ENCODE measurements at regions not wholly inside any gene's neighbourhood (a gene's known extent, or its start where the extent isn't known, plus 50 kb on each side); places are given as distances from the start of the nearest gene placed in this dataset.

- H3K27me3 Mint-ChIP-seq (ENCODE audit: insufficient read depth, unreplicated experiment) = peaks cover 8% of the 10 kb centered on the region
- ChIA-PET CTCF (no interaction called here), POLR2A (no interaction called here)
- no peak overlapping the region for H3K4me3 Mint-ChIP-seq (ENCODE audit: unreplicated experiment)
- Histone ChIP-seq H3K4me1 (no peaks in the 10 kb centered on the region), H3K9me3 (no peaks in the 10 kb centered on the region), H3K36me3 (ENCODE audit: control insufficient read depth, insufficient read depth, low read length) (no peaks in the 10 kb centered on the region), H3K4me3 (ENCODE audit: low read depth, low read length) (no peak overlapping the region), H3K27me3 (replicated peaks; ENCODE audit: control insufficient read depth, insufficient read depth, low read length) (no peaks in the 10 kb centered on the region)
- BruUV-seq (replicated peaks) = no TSS peak
- H3K4me1 Mint-ChIP-seq (ENCODE audit: low read depth, unreplicated experiment) = no peaks in the 10 kb centered on the region
- TF ChIP-seq, protein P1, sequence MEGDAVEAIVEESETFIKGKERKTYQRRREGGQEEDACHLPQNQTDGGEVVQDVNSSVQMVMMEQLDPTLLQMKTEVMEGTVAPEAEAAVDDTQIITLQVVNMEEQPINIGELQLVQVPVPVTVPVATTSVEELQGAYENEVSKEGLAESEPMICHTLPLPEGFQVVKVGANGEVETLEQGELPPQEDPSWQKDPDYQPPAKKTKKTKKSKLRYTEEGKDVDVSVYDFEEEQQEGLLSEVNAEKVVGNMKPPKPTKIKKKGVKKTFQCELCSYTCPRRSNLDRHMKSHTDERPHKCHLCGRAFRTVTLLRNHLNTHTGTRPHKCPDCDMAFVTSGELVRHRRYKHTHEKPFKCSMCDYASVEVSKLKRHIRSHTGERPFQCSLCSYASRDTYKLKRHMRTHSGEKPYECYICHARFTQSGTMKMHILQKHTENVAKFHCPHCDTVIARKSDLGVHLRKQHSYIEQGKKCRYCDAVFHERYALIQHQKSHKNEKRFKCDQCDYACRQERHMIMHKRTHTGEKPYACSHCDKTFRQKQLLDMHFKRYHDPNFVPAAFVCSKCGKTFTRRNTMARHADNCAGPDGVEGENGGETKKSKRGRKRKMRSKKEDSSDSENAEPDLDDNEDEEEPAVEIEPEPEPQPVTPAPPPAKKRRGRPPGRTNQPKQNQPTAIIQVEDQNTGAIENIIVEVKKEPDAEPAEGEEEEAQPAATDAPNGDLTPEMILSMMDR (IDR thresholded peaks at IDR 0.05; ENCODE audit: insufficient read depth in 1 of 2, low read depth in 1 of 2, low read length in 1 of 2, severe bottlenecking in 1 of 2, unreplicated experiment in 1 of 2) = no peak
- H3K36me3 Mint-ChIP-seq (ENCODE audit: insufficient read depth, unreplicated experiment) = no peaks in the 10 kb centered on the region
- no peak for DNase-seq
- H3K27ac Mint-ChIP-seq (ENCODE audit: unreplicated experiment) = no peak overlapping the region
- intact Hi-C loops (cut with micrococcal nuclease; ENCODE audit: unreplicated experiment) = no loop called here
- H3K9me3 Mint-ChIP-seq (ENCODE audit: unreplicated experiment) = no peaks in the 10 kb centered on the region
Observed at GRCh38 chr7:118330388-118330787, 105.9 kb downstream of the ANKRD7 start.

DNA sequence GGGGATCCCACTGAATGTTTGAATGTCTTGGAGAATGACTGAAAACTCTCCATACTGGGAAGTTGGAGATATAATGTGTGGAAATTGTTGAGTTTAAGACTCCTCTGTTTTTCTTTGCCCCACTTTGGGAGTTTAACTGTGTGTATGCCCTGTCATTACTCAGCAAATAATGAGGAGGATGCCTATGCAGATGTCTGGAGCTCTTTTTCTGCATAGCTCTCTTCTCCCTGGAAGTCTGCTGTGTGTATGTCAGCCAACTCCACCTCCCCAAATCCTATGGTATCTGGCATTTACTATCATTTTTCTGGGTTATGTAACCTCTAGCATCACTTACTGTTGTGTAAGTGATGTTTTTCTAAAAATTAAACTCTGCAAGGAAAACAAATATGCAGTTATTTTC, 122.2 kb downstream of the ANKRD7 start:
- Mint-ChIP-seq H3K27me3 (ENCODE audit: insufficient read depth, unreplicated experiment) (no peaks in the 10 kb centered on the region), H3K27ac (ENCODE audit: unreplicated experiment) (no peak overlapping the region), H3K4me3 (ENCODE audit: unreplicated experiment) (no peak overlapping the region), H3K9me3 (ENCODE audit: unreplicated experiment) (no peaks in the 10 kb centered on the region), H3K36me3 (ENCODE audit: insufficient read depth, unreplicated experiment) (no peaks in the 10 kb centered on the region), H3K4me1 (ENCODE audit: low read depth, unreplicated experiment) (no peaks in the 10 kb centered on the region)
- ChIA-PET CTCF (no interaction called here), POLR2A (no interaction called here)
- TF ChIP-seq, protein P1 (IDR thresholded peaks at IDR 0.05; ENCODE audit: insufficient read depth in 1 of 2, low read depth in 1 of 2, low read length in 1 of 2, severe bottlenecking in 1 of 2, unreplicated experiment in 1 of 2) = no peak
- intact Hi-C loops (cut with micrococcal nuclease; ENCODE audit: unreplicated experiment) = no loop called here
- no TSS peak for BruUV-seq (replicated peaks)
- Histone ChIP-seq H3K9me3 (no peaks in the 10 kb centered on the region), H3K4me3 (ENCODE audit: low read depth, low read length) (no peak overlapping the region), H3K27me3 (replicated peaks; ENCODE audit: control insufficient read depth, insufficient read depth, low read length) (no peaks in the 10 kb centered on the region), H3K36me3 (ENCODE audit: control insufficient read depth, insufficient read depth, low read length) (no peaks in the 10 kb centered on the region), H3K4me1 (no peaks in the 10 kb centered on the region)
- DNase-seq = no peak

- intact Hi-C loops (cut with micrococcal nuclease; ENCODE audit: unreplicated experiment) = loop anchor here (5.0 kb wide), 2 partner anchors 158 to 848 kb away; no protein-coding TSS in a partner anchor
- H3K4me3 Mint-ChIP-seq (ENCODE audit: unreplicated experiment) = no peak overlapping the region
- POLR2A ChIA-PET = no interaction called here
- no peaks in the 10 kb centered on the region for H3K36me3 Mint-ChIP-seq (ENCODE audit: insufficient read depth, unreplicated experiment)
- Histone ChIP-seq H3K36me3 (ENCODE audit: control insufficient read depth, insufficient read depth, low read length) (no peaks in the 10 kb centered on the region), H3K9me3 (no peaks in the 10 kb centered on the region), H3K4me3 (ENCODE audit: low read depth, low read length) (no peak overlapping the region), H3K4me1 (no peaks in the 10 kb centered on the region), H3K27me3 (replicated peaks; ENCODE audit: control insufficient read depth, insufficient read depth, low read length) (no peaks in the 10 kb centered on the region)
- BruUV-seq (replicated peaks) = no TSS peak
- H3K9me3 Mint-ChIP-seq (ENCODE audit: unreplicated experiment) = no peaks in the 10 kb centered on the region
- CTCF ChIA-PET = no interaction called here
- no peaks in the 10 kb centered on the region for H3K27me3 Mint-ChIP-seq (ENCODE audit: insufficient read depth, unreplicated experiment)
- H3K27ac Mint-ChIP-seq (ENCODE audit: unreplicated experiment) = no peak overlapping the region
- no peaks in the 10 kb centered on the region for H3K4me1 Mint-ChIP-seq (ENCODE audit: low read depth, unreplicated experiment)
- TF ChIP-seq, protein P1 (IDR thresholded peaks at IDR 0.05; ENCODE audit: insufficient read depth in 1 of 2, low read depth in 1 of 2, low read length in 1 of 2, severe bottlenecking in 1 of 2, unreplicated experiment in 1 of 2) = no peak
- no peak for DNase-seq
Observed at GRCh38 chr7:118349604-118350003, 125.1 kb downstream of the ANKRD7 start.

All from Caco-2 (cell line).